B cell (primary cell): ENCODE measurements at regions not wholly inside any gene's neighbourhood (a gene's known extent, or its start where the extent isn't known, plus 50 kb on each side); places are given as distances from the start of the nearest gene placed in this dataset.

Experiments used
- EZH2 ChIP-seq: IDR thresholded peaks from 2 replicates; pipeline ENCODE4 v1.6.1; 2012; ENCODE audit warnings: borderline replicate concordance, low read depth, mild to moderate bottlenecking, moderate library complexity, low read length; ENCODE audit not compliant: insufficient read depth, poor library complexity, severe bottlenecking
- TF ChIP-seq, protein P1 (sequence below): fragments of 200-600 bp; IDR thresholded peaks from one replicate; pipeline ENCODE4 v1.8.0; 2022; ENCODE audit warnings: antibody characterized with exemption, mild to moderate bottlenecking

DNA sequence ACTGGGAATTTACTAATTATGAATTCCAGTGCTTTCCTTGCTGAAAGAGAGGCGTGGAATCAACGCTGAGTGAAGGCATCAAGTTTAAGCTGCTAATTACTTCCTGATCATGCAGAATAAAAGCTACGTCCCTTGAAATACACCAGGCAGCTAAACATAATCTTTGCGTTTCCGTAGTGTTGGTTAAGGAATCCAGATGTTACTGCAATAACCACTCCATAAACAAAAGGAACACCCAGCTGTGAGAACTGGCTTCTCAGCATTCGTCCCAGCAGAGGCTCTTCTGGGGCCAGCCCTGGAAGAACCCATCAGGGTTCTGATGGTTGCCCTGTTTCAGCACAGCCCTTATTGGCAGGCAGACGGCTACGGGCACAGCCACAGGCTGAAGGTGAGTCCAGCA lies 111.4 kb downstream of the CDH26 start:
- TF ChIP-seq EZH2: no peak
- TF ChIP-seq, protein P1, sequence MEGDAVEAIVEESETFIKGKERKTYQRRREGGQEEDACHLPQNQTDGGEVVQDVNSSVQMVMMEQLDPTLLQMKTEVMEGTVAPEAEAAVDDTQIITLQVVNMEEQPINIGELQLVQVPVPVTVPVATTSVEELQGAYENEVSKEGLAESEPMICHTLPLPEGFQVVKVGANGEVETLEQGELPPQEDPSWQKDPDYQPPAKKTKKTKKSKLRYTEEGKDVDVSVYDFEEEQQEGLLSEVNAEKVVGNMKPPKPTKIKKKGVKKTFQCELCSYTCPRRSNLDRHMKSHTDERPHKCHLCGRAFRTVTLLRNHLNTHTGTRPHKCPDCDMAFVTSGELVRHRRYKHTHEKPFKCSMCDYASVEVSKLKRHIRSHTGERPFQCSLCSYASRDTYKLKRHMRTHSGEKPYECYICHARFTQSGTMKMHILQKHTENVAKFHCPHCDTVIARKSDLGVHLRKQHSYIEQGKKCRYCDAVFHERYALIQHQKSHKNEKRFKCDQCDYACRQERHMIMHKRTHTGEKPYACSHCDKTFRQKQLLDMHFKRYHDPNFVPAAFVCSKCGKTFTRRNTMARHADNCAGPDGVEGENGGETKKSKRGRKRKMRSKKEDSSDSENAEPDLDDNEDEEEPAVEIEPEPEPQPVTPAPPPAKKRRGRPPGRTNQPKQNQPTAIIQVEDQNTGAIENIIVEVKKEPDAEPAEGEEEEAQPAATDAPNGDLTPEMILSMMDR: no peak
